Mammary epithelial cell (primary cell): ENCODE measurements at regions not wholly inside any gene's neighbourhood (a gene's known extent, or its start where the extent isn't known, plus 50 kb on each side); places are given as distances from the start of the nearest gene placed in this dataset.

Source experiments
- EZH2 ChIP-seq: IDR thresholded peaks from 2 replicates; pipeline ENCODE4 v1.6.1; 2012; ENCODE audit warnings: low read length, inconsistent platforms, borderline replicate concordance
- TF ChIP-seq, protein P1 (sequence below), 2 donors: IDR thresholded peaks in 1 of 2; conservative IDR thresholded peaks in 1 of 2; 2 replicates each; pipeline ENCODE4 v1.5.1; 2011 to 2012; ENCODE audit warnings: inconsistent platforms in 2 of 2, low read length in 2 of 2, mild to moderate bottlenecking in 2 of 2, control low read depth in 1 of 2, low read depth in 1 of 2; ENCODE audit not compliant: insufficient read depth in 1 of 2; ENCODE audit errors: extremely low read depth in 1 of 2

DNA sequence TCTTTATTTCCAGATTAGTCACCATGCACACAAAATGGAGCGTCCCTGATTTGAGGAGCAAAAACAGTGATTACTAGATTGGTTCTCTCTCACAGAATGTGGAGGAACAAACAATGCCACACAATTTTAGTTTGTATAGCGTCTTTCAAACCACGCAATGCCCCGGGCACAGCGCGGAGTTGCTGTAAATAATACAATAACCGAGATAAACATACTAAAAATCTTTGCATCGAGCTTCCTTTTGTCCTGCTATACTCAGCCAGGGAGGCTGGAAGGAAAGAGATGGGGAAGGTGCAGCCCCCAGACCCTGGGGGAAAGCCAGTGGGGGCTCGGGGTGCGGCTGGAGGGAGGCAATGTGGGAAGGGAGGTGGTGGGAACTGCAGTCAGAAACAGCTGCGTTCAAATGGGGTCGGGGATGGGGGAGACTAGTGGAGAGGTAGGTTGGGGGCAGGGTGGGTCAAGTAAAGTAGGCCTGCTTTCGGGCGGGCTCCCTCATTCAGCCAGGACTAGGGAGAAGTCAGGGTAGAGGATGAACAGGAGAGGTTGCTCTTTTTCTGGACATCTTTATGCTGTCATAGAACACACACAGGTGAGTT is 366.3 kb downstream of the RPS6KC1 start:
- TF ChIP-seq, protein P1, sequence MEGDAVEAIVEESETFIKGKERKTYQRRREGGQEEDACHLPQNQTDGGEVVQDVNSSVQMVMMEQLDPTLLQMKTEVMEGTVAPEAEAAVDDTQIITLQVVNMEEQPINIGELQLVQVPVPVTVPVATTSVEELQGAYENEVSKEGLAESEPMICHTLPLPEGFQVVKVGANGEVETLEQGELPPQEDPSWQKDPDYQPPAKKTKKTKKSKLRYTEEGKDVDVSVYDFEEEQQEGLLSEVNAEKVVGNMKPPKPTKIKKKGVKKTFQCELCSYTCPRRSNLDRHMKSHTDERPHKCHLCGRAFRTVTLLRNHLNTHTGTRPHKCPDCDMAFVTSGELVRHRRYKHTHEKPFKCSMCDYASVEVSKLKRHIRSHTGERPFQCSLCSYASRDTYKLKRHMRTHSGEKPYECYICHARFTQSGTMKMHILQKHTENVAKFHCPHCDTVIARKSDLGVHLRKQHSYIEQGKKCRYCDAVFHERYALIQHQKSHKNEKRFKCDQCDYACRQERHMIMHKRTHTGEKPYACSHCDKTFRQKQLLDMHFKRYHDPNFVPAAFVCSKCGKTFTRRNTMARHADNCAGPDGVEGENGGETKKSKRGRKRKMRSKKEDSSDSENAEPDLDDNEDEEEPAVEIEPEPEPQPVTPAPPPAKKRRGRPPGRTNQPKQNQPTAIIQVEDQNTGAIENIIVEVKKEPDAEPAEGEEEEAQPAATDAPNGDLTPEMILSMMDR (conservative IDR thresholded peaks at IDR 0.05 in 1 of 2, IDR thresholded peaks at IDR 0.05 in 1 of 2; ENCODE audit: extremely low read depth in 1 of 2, insufficient read depth in 1 of 2, low read depth in 1 of 2, low read length in 2 of 2): no peak
- no peak for TF ChIP-seq EZH2
